ENCODE measurements at regions not wholly inside any gene's neighbourhood (a gene's known extent, or its start where the extent isn't known, plus 50 kb on each side); places are given as distances from the start of the nearest gene placed in this dataset.

- DNase-seq (ENCODE audit: low read depth in 2 of 2): peak in 1 of 2 donors; percentile 32
- no peak overlapping the region for H3K4me3 ChIP-seq (replicated peaks in 1 of 2; ENCODE audit: low read depth in 2 of 2, low read length in 2 of 2)
- TF ChIP-seq CTCF (IDR thresholded peaks at IDR 0.05; ENCODE audit: low read depth, low read length): no peak
Observed at GRCh38 chr2:167534443-167534842, 646.2 kb downstream of the XIRP2 start.

- no peak for DNase-seq (ENCODE audit: low read depth in 2 of 2)
- TF ChIP-seq CTCF (IDR thresholded peaks at IDR 0.05; ENCODE audit: low read depth, low read length): no peak
- H3K4me3 ChIP-seq (replicated peaks in 1 of 2; ENCODE audit: low read depth in 2 of 2, low read length in 2 of 2): no peak overlapping the region
Observed at GRCh38 chr2:167524786-167525185, 636.5 kb downstream of the XIRP2 start.

- no peak overlapping the region for H3K4me3 ChIP-seq (replicated peaks in 1 of 2; ENCODE audit: low read depth in 2 of 2, low read length in 2 of 2)
- TF ChIP-seq CTCF (IDR thresholded peaks at IDR 0.05; ENCODE audit: low read depth, low read length): no peak
- peak; percentile 2 to 57 for DNase-seq (ENCODE audit: low read depth in 2 of 2)
Observed at GRCh38 chr2:167510071-167510759, 621.9 kb downstream of the XIRP2 start.

- no peak overlapping the region for H3K4me3 ChIP-seq (replicated peaks in 1 of 2; ENCODE audit: low read depth in 2 of 2, low read length in 2 of 2)
- no peak for TF ChIP-seq CTCF (IDR thresholded peaks at IDR 0.05; ENCODE audit: low read depth, low read length)
- DNase-seq (ENCODE audit: low read depth in 2 of 2): peak; percentile 42 to 93
Observed at GRCh38 chr2:167509586-167509985, 621.3 kb downstream of the XIRP2 start.

- DNase-seq (ENCODE audit: low read depth in 2 of 2): peak in 1 of 2 donors; percentile 17
- TF ChIP-seq CTCF (IDR thresholded peaks at IDR 0.05; ENCODE audit: low read depth, low read length): no peak
- no peak overlapping the region for H3K4me3 ChIP-seq (replicated peaks in 1 of 2; ENCODE audit: low read depth in 2 of 2, low read length in 2 of 2)
Observed at GRCh38 chr2:167508709-167509108, 620.4 kb downstream of the XIRP2 start.

- no peak for TF ChIP-seq CTCF (IDR thresholded peaks at IDR 0.05; ENCODE audit: low read depth, low read length)
- DNase-seq (ENCODE audit: low read depth in 2 of 2): no peak
- H3K4me3 ChIP-seq (replicated peaks in 1 of 2; ENCODE audit: low read depth in 2 of 2, low read length in 2 of 2): no peak overlapping the region
Observed at GRCh38 chr2:167506395-167506794, 618.1 kb downstream of the XIRP2 start.

GRCh38 chr2:167504695-167505094 lies 616.4 kb downstream of the XIRP2 start:
- TF ChIP-seq CTCF (IDR thresholded peaks at IDR 0.05; ENCODE audit: low read depth, low read length): no peak
- no peak overlapping the region for H3K4me3 ChIP-seq (replicated peaks in 1 of 2; ENCODE audit: low read depth in 2 of 2, low read length in 2 of 2)
- no peak for DNase-seq (ENCODE audit: low read depth in 2 of 2)
